GM19023 (cell line): ENCODE measurements at regions not wholly inside any gene's neighbourhood (a gene's known extent, or its start where the extent isn't known, plus 50 kb on each side); places are given as distances from the start of the nearest gene placed in this dataset.
A peak's percentile ranks its signal among the peaks of the same experiment; 100 is the strongest.
"Not testable (repeated sequence)": the region's sequence is repeated elsewhere in the genome, so short reads cannot be mapped to it uniquely, and the experiment has no call there.

Source experiments
- ATAC-seq: cut with Tn5 transposase; IDR thresholded peaks from one replicate; pipeline ENCODE4 v1.9.1; 2021; ENCODE audit warnings: mild to moderate bottlenecking, moderate library complexity; ENCODE audit not compliant: unreplicated experiment

DNA sequence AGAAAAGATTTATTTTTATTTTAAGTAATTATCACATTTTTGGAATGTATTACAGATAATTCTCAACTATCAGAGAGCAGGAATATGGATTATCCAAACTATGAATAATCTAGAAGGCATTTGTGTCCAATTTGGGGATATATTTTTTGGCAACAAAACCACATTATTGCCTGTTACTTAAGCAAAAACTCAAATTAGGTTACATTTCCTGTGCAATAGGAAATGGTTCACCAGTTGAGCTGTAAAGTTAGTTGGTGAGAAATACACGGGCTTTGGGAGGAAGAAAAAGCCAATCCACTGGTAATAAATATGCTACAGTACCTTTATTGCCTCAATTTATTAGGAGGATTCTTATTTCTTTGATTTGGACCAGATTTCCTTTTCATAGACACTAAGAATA is 1075.2 kb downstream of the PCDH9 start:
- no peak for ATAC-seq

- ATAC-seq, result no peak
Measured at GRCh38 chr13:66154354-66154753, 1075.8 kb downstream of the PCDH9 start.

GRCh38 chr13:66152596-66152995 is 1077.5 kb downstream of the PCDH9 start:
- ATAC-seq, result no peak

GRCh38 chr13:66144357-66144756 is 1085.8 kb downstream of the PCDH9 start:
- ATAC-seq, result not testable (repeated sequence)

DNA sequence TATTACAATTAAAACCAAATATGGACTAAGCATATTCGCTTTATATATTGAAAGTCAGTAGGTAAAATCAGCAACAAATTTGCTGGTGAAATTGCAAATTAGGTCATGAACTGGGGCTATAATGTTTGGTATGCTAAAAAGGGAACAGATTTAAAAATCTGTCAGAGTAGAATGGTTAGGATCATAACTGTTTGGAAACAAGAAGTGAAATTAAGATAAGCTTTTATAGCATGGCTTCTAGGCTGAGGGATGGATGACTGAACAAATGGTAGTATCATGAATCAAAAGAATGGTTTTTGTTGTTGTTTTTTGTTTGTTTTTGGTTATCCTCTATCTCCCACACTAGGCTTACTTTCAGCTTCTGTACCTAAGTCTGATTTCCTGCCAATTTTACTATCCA is 1090.4 kb downstream of the PCDH9 start:
- no peak for ATAC-seq

DNA sequence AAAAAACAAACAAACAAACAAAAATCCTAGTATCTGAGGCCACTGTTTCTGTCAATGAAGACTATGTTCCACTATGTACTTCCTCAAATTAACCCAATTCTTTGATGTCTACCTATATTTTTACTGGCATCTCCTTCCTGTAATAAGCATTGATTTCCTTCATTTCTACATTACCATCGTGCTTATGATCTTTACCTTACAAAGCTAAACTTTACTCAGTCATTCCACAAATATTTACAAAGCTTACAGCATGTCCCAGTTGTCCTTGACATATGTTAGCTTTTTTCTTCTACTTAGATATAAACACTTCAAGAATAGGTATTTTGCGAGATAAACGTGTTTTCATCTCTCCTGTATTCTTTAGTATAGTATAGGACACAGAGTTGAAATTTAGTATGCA is 1090.9 kb downstream of the PCDH9 start:
- ATAC-seq, result no peak

GRCh38 chr13:66138172-66138811 is 1091.8 kb downstream of the PCDH9 start:
- peak; percentile 92 for ATAC-seq

DNA sequence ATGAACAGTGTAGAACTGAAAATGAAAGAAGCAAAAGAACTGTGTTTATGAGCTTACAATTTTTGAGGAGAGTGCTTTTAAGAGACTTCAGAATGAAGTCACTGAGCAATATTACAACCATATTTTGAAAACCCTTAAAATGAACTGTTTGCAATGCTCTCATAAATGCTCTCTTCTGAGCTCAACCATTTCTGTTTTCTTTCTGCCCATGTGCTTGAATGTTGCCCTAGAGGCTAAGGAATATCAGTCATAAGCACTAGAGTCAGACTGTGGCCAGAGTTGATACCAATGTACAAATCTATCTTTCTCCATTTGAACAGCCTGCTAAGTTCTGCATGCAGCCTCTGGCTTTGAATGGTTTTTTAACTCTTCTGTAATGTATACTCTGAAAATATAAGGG is 1092.8 kb downstream of the PCDH9 start:
- ATAC-seq, result no peak

GRCh38 chr13:66128692-66129269 is 1101.4 kb downstream of the PCDH9 start:
- peak; percentile 89 for ATAC-seq

DNA sequence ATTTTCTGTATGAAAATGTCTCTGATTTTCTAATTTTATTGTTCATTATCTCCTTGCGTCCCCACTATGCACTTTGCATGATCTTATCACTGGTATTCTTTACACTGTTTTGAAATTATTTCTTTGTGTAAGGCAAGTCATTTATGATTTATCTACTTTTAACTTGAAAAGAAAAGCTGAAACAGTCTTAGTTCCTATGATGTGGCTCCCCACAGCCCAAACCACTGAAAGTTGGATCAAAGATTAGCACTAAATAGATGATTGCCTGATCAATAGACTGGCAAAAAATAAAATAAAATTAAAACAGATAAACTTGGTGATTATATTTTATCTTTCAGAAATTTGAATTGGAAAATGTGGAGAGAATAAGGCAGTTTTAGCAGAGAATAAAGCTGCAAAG is 1101.9 kb downstream of the PCDH9 start:
- no peak for ATAC-seq

GRCh38 chr13:66117563-66117962 is 1112.6 kb downstream of the PCDH9 start:
- no peak for ATAC-seq

- ATAC-seq, result no peak
Measured at GRCh38 chr13:66113882-66114526, 1116.1 kb downstream of the PCDH9 start.

DNA sequence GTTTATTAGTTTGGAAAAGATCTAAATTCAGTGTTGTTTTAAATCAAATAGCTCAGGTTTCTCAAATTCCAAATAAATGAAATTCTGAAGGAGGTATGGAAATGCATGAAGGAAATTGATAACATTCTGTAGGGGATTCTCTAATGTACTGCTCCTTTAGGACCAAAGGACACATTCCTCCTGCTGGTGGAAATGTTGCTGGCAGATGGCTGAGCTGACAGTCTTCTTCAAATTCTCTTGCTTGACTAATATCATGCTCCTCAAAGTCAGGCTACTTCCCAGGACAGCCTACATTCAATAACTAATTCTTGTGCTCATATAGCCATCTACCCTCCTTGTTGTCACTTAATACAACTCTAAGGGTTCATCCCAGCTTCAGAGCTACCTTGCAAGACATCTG is 1118.5 kb downstream of the PCDH9 start:
- ATAC-seq, result no peak

DNA sequence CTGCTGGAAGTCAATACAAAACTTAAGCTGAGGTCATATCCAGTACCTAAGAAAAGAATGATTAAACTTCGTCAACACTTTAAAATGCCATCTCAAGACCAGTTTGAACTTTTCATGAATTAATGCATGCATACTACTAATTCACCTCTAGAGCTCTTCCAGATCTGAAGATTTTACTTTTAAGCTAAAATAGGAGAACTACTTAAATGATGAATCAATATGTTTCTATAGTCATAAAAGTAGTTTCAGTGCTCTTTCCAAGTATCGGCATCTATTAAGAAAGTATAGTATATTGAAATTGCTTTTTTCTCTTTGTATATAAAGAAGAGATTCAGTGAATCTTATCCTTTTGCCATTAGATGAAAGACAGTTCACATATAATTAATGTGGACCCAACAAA is 1123.9 kb downstream of the PCDH9 start:
- no peak for ATAC-seq

DNA sequence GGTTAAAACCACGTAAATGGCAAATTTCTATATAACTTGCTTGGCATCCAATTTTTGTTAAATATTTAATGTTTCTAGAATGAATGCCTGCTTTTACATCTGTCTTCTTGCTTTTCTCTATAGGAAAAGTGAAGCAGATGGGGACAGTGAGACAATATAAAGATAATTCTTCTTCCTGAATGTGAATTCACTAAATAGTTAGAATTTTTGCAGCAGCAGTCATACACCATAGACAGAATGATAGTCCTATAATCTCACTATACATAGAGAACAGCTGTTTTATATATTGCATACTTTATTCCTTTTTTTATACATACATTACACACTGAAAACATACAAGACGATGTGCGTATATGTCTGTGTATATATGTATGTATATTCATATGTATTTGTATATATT is 1127.3 kb downstream of the PCDH9 start:
- no peak for ATAC-seq

DNA sequence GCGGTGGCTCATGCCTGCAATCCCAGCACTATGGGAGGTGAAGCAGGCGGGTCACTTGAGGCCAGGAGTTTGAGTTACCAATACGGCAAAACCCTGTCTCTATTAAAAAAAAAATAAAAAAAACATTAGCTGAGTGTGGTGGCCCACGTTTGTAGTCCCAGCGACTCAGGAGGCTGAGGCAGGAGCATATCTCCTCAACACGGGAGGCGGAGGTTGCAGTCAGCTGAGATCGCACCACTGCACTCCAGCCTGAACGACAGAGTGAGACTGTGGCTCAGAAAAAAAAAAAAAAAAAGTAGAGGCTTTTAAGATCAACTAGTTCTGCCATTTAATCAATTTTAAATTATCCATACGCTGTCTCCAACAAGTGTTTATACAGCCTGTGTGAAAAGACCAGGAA is 1130.3 kb downstream of the PCDH9 start:
- no peak for ATAC-seq

GRCh38 chr13:66098931-66099628 is 1131.1 kb downstream of the PCDH9 start:
- no peak for ATAC-seq

- no peak for ATAC-seq
Measured at GRCh38 chr13:66089711-66090110, 1140.4 kb downstream of the PCDH9 start.

DNA sequence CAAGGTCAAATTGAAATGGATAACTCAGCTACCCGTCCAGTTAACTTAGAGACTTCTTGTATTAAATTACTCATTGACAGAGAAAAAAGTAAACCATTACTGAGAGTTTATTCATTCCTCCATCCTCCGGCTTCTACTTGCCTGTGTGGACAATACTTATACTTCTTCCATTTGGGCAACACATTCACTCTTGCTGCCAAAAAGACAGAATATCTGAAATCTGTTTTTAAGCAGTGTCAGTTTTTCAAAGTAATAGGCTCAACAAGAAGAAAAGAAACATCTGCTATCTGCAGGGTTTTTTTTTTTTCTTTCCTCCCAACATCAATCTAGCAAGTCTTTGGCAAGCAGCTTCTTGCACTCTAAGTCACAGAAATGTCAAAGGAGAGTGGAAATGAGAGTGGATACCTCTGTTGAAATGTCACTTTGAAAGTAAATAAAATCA is 1142.8 kb downstream of the PCDH9 start:
- no peak for ATAC-seq

DNA sequence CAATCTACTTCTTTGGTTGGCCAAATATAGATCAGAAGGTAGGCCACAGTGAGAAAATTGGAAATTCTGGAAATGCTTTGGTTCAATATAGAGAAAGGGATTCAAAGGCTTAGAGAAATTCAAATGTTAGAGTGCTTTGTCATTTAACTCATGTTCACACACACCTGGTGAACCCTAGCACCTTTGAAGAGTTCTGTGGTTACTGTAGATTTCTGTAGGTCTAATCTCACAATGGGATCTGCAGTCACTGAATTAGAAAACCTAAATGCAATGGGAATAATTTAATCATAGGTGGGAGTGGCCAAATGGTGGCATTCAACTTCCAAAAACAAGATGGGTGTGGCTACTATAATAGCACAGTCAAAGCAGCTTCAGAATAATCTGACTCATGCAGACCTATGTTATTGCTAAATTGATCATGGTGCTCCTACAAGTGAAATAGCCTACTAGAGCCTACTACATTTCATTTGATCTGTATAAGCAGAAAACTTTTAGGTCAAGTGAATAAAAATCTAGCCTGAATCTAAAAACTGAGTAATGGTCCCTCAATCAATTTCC is 1152.9 kb downstream of the PCDH9 start:
- ATAC-seq, result no peak

DNA sequence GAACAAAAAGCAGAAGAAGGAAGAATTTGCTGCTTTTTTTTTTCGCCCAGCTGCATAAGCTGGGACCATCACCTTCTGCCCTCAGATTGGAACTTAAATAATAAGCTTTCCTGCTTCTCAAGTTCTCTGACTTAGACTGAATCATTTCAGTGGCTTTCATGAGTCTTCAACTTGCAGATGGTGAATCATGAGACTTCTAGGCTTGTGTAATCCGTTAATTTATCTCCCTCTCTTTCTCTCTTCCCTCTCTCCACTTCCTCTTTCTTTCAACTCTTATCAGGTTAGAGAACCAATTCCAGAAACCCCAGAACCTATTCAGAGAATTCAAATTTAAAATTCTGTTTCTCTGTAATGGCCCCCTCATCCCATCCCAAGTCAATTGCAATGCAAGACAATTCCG is 1153.7 kb downstream of the PCDH9 start:
- no peak for ATAC-seq
